CD4-positive, alpha-beta T cell treated with Interferon alpha-2 for 1 hour (primary cell): ENCODE measurements at regions not wholly inside any gene's neighbourhood (a gene's known extent, or its start where the extent isn't known, plus 50 kb on each side); places are given as distances from the start of the nearest gene placed in this dataset.
A peak's percentile ranks its signal among the peaks of the same experiment; 100 is the strongest.

Experiments used
- DNase-seq, 2 donors: peaks; one replicate each; pipeline ENCODE4 v3.0.0-alpha.2; 2020 to 2022

DNA sequence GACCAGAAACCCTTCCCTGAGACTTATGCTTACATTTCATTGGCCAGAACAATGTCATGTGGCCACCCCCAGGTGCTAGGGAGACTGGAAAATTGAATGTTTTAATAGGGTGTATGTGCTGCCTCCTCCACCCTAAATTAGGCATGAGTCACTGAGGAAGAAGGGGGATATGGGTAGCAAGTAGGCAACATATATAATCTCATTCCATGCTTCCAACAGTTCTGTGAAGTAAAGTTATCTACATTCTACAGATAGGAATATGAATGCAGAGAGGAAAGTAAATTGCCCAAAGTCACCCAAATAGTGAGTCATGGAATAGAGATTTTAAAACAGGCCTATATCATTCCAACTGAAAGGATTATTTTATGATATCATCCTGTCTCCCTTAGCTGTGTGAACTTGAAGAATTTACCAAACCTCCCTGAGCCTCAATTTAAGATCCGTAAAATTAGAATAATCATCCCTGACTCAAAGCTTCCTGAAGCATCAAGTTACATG is 168.6 kb upstream of the FGGY start:
- no peak for DNase-seq

DNA sequence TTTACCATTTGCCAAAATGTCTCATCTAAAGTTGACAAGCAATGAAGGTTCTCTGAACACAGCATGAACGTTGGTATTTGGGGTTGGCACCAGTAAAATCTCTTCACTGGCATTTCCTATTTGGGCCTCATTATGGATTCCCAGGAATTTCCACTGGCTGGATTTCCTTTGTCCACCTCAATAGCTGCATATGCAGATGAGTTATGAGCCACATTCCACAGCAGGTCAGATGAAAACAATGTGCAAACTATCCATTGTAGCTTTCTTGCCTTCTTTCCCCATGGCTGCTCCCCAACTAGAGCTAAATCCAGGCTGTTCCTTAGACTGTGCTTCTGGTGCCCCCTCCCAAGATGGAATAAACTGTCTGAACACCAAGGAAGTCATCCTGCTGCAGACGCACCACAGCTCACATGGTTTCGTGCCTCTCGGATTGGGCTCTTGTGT is 168.1 kb upstream of the FGGY start:
- DNase-seq: no peak

DNA sequence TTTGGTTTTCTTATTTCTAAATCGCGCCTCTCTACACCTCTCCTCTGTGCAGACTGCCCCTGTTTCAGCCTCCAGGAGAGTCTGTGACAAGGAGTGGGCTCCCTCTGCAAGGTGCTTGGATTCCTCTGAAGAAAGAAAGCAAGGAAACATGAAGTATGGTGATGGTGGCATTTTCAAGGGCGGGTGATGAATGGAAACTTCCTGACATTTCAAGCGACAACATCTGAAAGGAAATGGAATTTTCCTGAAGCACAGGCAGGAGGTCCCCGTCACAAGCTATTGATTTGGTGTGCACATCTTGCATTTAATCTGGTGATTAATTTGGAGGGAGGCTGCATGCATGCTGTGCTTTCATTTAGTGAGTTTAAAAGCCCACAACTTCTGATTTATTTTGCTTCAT is 164.6 kb upstream of the FGGY start:
- no peak for DNase-seq

GRCh38 chr1:59133997-59134396 is 162.9 kb upstream of the FGGY start:
- DNase-seq: no peak

DNA sequence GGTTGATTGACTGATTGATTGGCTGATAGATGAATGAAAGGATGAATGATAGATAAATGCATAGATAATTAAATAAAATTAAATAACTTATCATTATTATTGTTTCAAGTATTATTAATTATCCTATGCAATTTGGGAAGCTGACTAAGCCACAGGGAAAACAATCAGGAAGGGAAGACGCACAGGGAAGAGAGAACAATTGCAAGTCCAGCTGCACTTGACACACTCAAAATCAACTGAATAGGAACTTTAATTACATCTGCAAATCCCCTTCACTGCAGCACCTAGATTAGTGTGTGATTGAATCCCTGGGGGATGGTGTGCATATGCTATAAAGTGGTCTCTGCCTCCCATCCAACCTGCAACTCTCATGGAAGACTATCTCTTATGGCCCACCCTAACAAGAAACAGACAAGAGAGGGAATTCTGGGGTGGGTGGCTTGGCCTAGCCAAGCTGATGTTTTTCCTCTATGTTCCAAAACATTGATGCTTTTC is 161.1 kb upstream of the FGGY start:
- DNase-seq: no peak

- DNase-seq: no peak
Observed at GRCh38 chr1:59136541-59137275, 160.2 kb upstream of the FGGY start.

GRCh38 chr1:59137276-59137615 is 159.6 kb upstream of the FGGY start:
- no peak for DNase-seq

- no peak for DNase-seq
Observed at GRCh38 chr1:59137968-59138367, 158.9 kb upstream of the FGGY start.

- DNase-seq: no peak
Observed at GRCh38 chr1:59138402-59138801, 158.5 kb upstream of the FGGY start.

GRCh38 chr1:59139396-59139795 is 157.5 kb upstream of the FGGY start:
- DNase-seq: no peak

DNA sequence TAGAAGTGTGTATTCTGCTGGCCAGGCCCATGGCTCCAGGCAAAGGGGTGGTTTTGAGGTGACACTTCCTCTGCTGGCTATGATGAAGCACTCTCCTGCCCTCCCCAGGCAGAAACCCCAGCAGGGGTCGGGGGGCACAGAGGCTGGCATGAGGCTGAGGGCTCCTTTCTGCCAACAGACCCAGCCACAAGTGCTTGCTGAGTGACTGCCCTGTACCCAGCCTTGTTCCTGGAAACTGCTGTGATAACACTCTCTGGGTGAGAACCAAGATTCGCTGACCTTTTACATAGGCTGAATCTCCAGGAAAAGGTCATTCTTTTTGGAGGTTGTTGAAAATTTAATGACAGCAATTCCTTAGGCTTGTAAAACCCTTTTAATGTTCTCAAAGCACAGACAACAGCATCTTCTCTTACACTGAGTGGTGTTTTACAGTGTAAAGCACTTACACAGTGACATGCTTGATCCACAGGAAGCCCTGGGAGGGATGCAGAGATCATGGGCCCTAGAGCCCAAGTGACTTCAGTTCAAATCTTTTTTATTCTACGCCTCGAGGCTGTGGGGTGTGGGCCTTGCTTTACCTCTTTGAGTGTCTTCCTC is 155.5 kb upstream of the FGGY start:
- DNase-seq: no peak

- no peak for DNase-seq
Observed at GRCh38 chr1:59142311-59143132, 154.4 kb upstream of the FGGY start.

- DNase-seq: no peak
Observed at GRCh38 chr1:59143133-59143487, 153.8 kb upstream of the FGGY start.

GRCh38 chr1:59143811-59144210 is 153.1 kb upstream of the FGGY start:
- DNase-seq: no peak

DNA sequence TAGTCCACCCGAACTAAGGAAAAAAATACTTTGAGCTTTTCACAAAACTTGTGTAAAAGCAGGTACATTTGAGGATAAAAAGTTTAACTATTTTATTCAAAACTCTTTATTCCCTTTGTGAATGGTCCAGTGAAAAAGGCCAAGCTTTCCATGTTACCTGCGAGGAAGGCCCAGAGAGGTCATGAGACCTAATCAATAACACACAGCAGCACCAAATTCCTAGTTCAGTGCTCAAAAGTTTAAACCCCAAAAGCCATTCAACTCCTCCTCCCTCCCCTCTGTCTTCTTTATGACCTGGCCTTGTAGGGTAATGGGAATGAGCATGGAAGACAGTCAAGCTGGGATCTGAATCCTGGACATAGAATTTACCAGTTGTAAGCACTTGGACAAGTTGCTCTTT is 151.9 kb upstream of the FGGY start:
- no peak for DNase-seq

DNA sequence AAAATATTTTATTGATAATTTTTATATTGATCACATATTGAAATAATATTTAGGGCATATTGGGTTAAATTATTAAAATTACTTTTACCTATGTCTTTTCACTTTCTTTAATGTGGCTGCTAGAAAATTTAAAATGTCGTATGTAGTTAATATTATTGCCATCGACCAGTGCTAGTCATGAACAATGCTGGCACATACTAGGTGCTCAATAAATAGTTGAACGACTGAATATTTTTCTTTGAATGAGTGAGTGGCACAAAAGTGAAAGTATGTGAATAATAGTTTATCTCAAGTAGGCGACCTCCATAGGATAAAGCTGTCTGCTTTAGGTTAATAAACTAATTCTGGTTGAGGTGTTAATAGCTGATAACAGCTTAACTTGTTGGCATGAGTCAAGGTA is 150.8 kb upstream of the FGGY start:
- DNase-seq: no peak

GRCh38 chr1:59146651-59147358 is 150.1 kb upstream of the FGGY start:
- peak; percentile 44 to 58 for DNase-seq

DNA sequence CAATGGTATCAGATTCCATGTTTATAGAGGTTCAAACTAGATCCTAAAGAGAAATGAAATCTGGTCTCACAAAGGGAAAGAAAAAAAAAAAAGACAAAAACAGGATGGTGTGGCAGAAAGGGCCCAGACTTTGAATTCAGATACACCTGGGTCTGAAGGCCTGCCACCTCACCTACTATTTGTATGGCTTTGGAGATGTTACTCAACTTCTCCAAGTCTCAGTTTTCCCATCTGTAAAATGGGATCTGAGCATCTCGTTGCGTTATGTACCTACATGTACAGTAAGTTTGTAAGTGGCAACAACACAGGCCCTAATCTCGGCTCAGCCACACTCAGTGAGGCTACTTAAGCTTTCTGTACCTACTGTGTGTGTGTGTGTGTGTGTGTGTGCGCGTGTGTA is 147.5 kb upstream of the FGGY start:
- no peak for DNase-seq

- peak in 1 of 2 donors; percentile 5 for DNase-seq
Observed at GRCh38 chr1:59150577-59151386, 146.1 kb upstream of the FGGY start.

DNA sequence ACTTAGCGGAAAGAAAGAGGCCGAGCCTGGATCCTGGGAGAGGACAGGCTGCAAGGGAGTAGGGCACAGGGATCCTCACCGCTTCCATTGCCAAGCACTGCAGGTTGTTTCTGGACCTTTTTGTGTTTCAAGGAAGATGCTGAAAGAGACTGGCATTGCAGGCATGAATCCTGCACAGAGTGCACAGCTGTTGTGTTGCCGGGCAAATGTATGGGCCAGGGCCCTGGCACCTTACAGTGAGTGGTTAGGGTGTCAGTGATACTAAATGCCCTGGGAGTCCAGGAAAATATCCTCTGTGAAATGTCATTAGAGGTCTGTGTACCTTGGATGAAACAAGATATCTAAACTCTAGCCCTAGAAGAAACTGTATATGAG is 145.5 kb upstream of the FGGY start:
- DNase-seq: no peak

DNA sequence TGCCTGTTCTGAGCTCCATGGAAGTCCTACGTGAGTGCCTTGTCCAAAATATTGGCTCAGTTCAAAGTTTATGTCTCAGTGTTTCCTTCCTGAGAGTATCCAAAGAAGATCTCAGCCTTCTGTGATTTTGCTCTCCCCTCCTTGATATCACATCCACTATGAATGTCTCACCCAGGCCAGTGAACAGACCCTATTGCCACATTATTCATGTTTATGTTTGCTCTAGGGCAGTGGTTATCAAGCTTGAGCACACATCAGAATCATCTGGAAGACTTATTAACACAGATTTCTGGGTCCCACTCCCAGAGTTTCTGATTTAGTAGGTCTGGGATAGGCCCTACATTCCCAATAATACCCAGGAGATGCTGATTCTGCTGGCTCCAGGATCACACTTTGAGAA is 145.0 kb upstream of the FGGY start:
- no peak for DNase-seq

- DNase-seq: no peak
Observed at GRCh38 chr1:59152511-59152910, 144.4 kb upstream of the FGGY start.
